ENCODE measurements at regions not wholly inside any gene's neighbourhood (a gene's known extent, or its start where the extent isn't known, plus 50 kb on each side); places are given as distances from the start of the nearest gene placed in this dataset.
"Not testable (repeated sequence)": the region's sequence is repeated elsewhere in the genome, so short reads cannot be mapped to it uniquely, and the experiment has no call there.

- TF ChIP-seq EZH2 (IDR thresholded peaks at IDR 0.05; ENCODE audit: low read length, missing control alignments) (no peak), CTCF (conservative IDR thresholded peaks at IDR 0.05 in 1 of 2, IDR thresholded peaks at IDR 0.05 in 1 of 2; ENCODE audit: low read depth in 1 of 2, low read length in 2 of 2) (no peak)
- H3K9me3 ChIP-seq (ENCODE audit: control insufficient read depth, insufficient read depth, low read depth, low read length), result no peaks in the 10 kb centered on the region
- no peaks in the 10 kb centered on the region for H3K4me1 ChIP-seq (ENCODE audit: control insufficient read depth, extremely low read depth, insufficient read depth, low read length)
- H3K36me3 ChIP-seq (ENCODE audit: control insufficient read depth, insufficient read depth, low read length), result no peaks in the 10 kb centered on the region
- H4K20me1 ChIP-seq (ENCODE audit: control insufficient read depth, extremely low read depth, insufficient read depth, low read length), result no peaks in the 10 kb centered on the region
- no peaks in the 10 kb centered on the region for H3K79me2 ChIP-seq (ENCODE audit: control insufficient read depth, insufficient read depth, low read length)
- no peak overlapping the region for H3K9ac ChIP-seq (ENCODE audit: insufficient read depth, low read length)
- H3K4me2 ChIP-seq (ENCODE audit: extremely low read depth, insufficient read depth, low read length), result no peak overlapping the region
- no peak overlapping the region for H2AFZ ChIP-seq (ENCODE audit: low read length)
- no peak overlapping the region for H3K27ac ChIP-seq (ENCODE audit: insufficient read depth, low read length)
- H3K4me3 ChIP-seq (replicated peaks in 1 of 4; ENCODE audit: control extremely low read depth in 1 of 4, insufficient read depth in 1 of 4, low read depth in 3 of 4, low read length in 4 of 4), result no peak overlapping the region
- H3K27me3 ChIP-seq (ENCODE audit: control insufficient read depth, insufficient read depth, low read length), result no peaks in the 10 kb centered on the region
- DNase-seq (ENCODE audit: low read depth in 2 of 2), result no peak
These were observed 212.6 kb upstream of the PRSS58 start for GRCh38 chr7:142470544-142470830.

- Histone ChIP-seq H3K4me2 (ENCODE audit: extremely low read depth, insufficient read depth, low read length) (no peak overlapping the region), H3K36me3 (ENCODE audit: control insufficient read depth, insufficient read depth, low read length) (no peaks in the 10 kb centered on the region), H3K9me3 (ENCODE audit: control insufficient read depth, insufficient read depth, low read depth, low read length) (no peaks in the 10 kb centered on the region), H2AFZ (ENCODE audit: low read length) (no peak overlapping the region), H3K4me3 (replicated peaks in 1 of 4; ENCODE audit: control extremely low read depth in 1 of 4, insufficient read depth in 1 of 4, low read depth in 3 of 4, low read length in 4 of 4) (no peak overlapping the region), H3K9ac (ENCODE audit: insufficient read depth, low read length) (no peak overlapping the region), H4K20me1 (ENCODE audit: control insufficient read depth, extremely low read depth, insufficient read depth, low read length) (no peaks in the 10 kb centered on the region), H3K79me2 (ENCODE audit: control insufficient read depth, insufficient read depth, low read length) (no peaks in the 10 kb centered on the region), H3K27me3 (ENCODE audit: control insufficient read depth, insufficient read depth, low read length) (no peaks in the 10 kb centered on the region), H3K27ac (ENCODE audit: insufficient read depth, low read length) (no peak overlapping the region), H3K4me1 (ENCODE audit: control insufficient read depth, extremely low read depth, insufficient read depth, low read length) (no peaks in the 10 kb centered on the region)
- TF ChIP-seq EZH2 (IDR thresholded peaks at IDR 0.05; ENCODE audit: low read length, missing control alignments) (no peak), CTCF (conservative IDR thresholded peaks at IDR 0.05 in 1 of 2, IDR thresholded peaks at IDR 0.05 in 1 of 2; ENCODE audit: low read depth in 1 of 2, low read length in 2 of 2) (no peak)
- DNase-seq (ENCODE audit: low read depth in 2 of 2), result no peak
These were observed 212.1 kb upstream of the PRSS58 start for GRCh38 chr7:142469696-142470543.

DNA sequence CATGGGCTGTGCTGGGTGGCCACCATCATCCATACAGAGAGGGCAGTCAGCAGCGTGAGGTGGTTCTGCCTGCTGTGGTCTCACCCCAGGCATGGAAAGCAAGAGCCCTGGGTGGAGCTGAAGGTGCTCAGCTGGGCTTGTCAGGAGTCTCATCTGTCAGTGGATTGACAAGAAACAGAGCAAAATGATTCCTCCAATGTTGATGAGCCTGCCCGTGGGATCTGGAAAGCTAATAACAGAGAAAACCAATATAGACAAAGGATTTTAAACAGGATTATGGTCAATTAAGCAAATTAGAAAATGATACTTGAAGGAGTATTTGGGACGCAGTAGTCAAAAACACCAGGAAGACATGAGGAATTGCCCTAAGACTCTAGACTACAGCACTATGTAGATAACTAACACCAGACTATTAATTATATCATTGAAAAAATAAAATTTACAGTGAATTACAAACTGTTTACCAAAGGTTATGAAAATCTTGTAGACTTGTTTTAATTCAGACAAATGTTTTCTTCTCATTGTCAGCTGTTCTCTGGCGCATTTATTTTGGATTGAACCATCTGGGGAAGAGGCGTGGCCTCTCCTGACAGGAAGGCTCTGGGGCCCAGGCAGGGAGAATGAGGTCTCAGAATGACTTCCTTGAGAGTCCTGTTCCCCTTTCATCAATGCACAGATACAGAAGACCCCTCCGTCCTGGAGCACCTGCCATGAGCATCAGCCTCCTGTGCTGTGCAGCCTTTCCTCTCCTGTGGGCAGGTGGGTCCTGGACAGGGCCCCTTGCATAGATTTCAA, 211.2 kb upstream of the PRSS58 start:
- H3K9ac ChIP-seq (ENCODE audit: insufficient read depth, low read length), result no peak overlapping the region
- no peaks in the 10 kb centered on the region for H3K36me3 ChIP-seq (ENCODE audit: control insufficient read depth, insufficient read depth, low read length)
- no peaks in the 10 kb centered on the region for H3K27me3 ChIP-seq (ENCODE audit: control insufficient read depth, insufficient read depth, low read length)
- no peak overlapping the region for H3K4me3 ChIP-seq (replicated peaks in 1 of 4; ENCODE audit: control extremely low read depth in 1 of 4, insufficient read depth in 1 of 4, low read depth in 3 of 4, low read length in 4 of 4)
- no peaks in the 10 kb centered on the region for H3K4me1 ChIP-seq (ENCODE audit: control insufficient read depth, extremely low read depth, insufficient read depth, low read length)
- DNase-seq (ENCODE audit: low read depth in 2 of 2), result no peak
- H3K27ac ChIP-seq (ENCODE audit: insufficient read depth, low read length), result no peak overlapping the region
- H3K4me2 ChIP-seq (ENCODE audit: extremely low read depth, insufficient read depth, low read length), result no peak overlapping the region
- H3K79me2 ChIP-seq (ENCODE audit: control insufficient read depth, insufficient read depth, low read length), result no peaks in the 10 kb centered on the region
- no peak overlapping the region for H2AFZ ChIP-seq (ENCODE audit: low read length)
- H3K9me3 ChIP-seq (ENCODE audit: control insufficient read depth, insufficient read depth, low read depth, low read length), result no peaks in the 10 kb centered on the region
- no peaks in the 10 kb centered on the region for H4K20me1 ChIP-seq (ENCODE audit: control insufficient read depth, extremely low read depth, insufficient read depth, low read length)
- TF ChIP-seq EZH2 (IDR thresholded peaks at IDR 0.05; ENCODE audit: low read length, missing control alignments) (no peak), CTCF (conservative IDR thresholded peaks at IDR 0.05 in 1 of 2, IDR thresholded peaks at IDR 0.05 in 1 of 2; ENCODE audit: low read depth in 1 of 2, low read length in 2 of 2) (no peak)

GRCh38 chr7:142467056-142467655, 209.3 kb upstream of the PRSS58 start:
- H3K36me3 ChIP-seq (ENCODE audit: control insufficient read depth, insufficient read depth, low read length); H3K4me3 ChIP-seq (replicated peaks in 1 of 4; ENCODE audit: control extremely low read depth in 1 of 4, insufficient read depth in 1 of 4, low read depth in 3 of 4, low read length in 4 of 4); DNase-seq (ENCODE audit: low read depth in 2 of 2); H4K20me1 ChIP-seq (ENCODE audit: control insufficient read depth, extremely low read depth, insufficient read depth, low read length); H3K79me2 ChIP-seq (ENCODE audit: control insufficient read depth, insufficient read depth, low read length); H3K27me3 ChIP-seq (ENCODE audit: control insufficient read depth, insufficient read depth, low read length); H3K9me3 ChIP-seq (ENCODE audit: control insufficient read depth, insufficient read depth, low read depth, low read length); H3K9ac ChIP-seq (ENCODE audit: insufficient read depth, low read length); H3K4me2 ChIP-seq (ENCODE audit: extremely low read depth, insufficient read depth, low read length); H3K27ac ChIP-seq (ENCODE audit: insufficient read depth, low read length); H2AFZ ChIP-seq (ENCODE audit: low read length): not testable (repeated sequence)
- H3K4me1 ChIP-seq (ENCODE audit: control insufficient read depth, extremely low read depth, insufficient read depth, low read length), result peaks cover 13% of the 10 kb centered on the region
